Endodermal cell (in vitro differentiated cells): ENCODE measurements at regions not wholly inside any gene's neighbourhood (a gene's known extent, or its start where the extent isn't known, plus 50 kb on each side); places are given as distances from the start of the nearest gene placed in this dataset.

ENCODE experiments used
- DNase-seq: peaks from one replicate; pipeline ENCODE4 v3.0.0-alpha.2; 2017
- H3K27ac ChIP-seq: 2 replicates; pipeline ENCODE4 v1.5.1; 2013; ENCODE audit warnings: mild to moderate bottlenecking, low read depth, low read length, moderate library complexity
- H3K27me3 ChIP-seq: 2 replicates; pipeline ENCODE4 v1.6.1; 2013; ENCODE audit warnings: mild to moderate bottlenecking, low read length, moderate library complexity; ENCODE audit not compliant: insufficient read depth, control insufficient read depth, poor library complexity, severe bottlenecking
- H3K36me3 ChIP-seq: 2 replicates; pipeline ENCODE4 v1.7.0; 2013; ENCODE audit warnings: mild to moderate bottlenecking, low read length, moderate library complexity; ENCODE audit not compliant: control insufficient read depth, insufficient read depth
- H3K4me1 ChIP-seq: one replicate; pipeline ENCODE4 v1.7.0; 2013; ENCODE audit warnings: low read length; ENCODE audit not compliant: control insufficient read depth, insufficient read depth
- H3K4me3 ChIP-seq: 2 replicates; pipeline ENCODE4 v1.5.1; 2013; ENCODE audit warnings: mild to moderate bottlenecking, low read length, moderate library complexity
- H3K9ac ChIP-seq: 2 replicates; pipeline ENCODE4 v1.6.1; 2013; ENCODE audit warnings: mild to moderate bottlenecking, low read length, moderate library complexity; ENCODE audit not compliant: poor library complexity, severe bottlenecking; ENCODE audit errors: extremely low read depth
- H3K9me3 ChIP-seq: 2 replicates; pipeline ENCODE4 v1.6.1; 2013; ENCODE audit warnings: mild to moderate bottlenecking, low read length, moderate library complexity; ENCODE audit not compliant: control insufficient read depth
- H3K27ac Mint-ChIP-seq: 2 replicates; pipeline ENCODE4 v1.8.0; 2020; ENCODE audit warnings: mixed read lengths
- H3K27me3 Mint-ChIP-seq: 2 replicates; pipeline ENCODE4 v1.8.0; 2021; ENCODE audit warnings: mild to moderate bottlenecking, mixed read lengths; ENCODE audit not compliant: insufficient read depth
- H3K36me3 Mint-ChIP-seq: 2 replicates; pipeline ENCODE4 v1.8.0; 2020; ENCODE audit warnings: low read depth, mixed read lengths
- H3K4me1 Mint-ChIP-seq: 2 replicates; pipeline ENCODE4 v1.8.0; 2020; ENCODE audit warnings: mixed read lengths
- H3K4me3 Mint-ChIP-seq: 2 replicates; pipeline ENCODE4 v1.8.0; 2020; ENCODE audit warnings: mild to moderate bottlenecking, moderate library complexity, mixed read lengths
- H3K9me3 Mint-ChIP-seq: 2 replicates; pipeline ENCODE4 v1.8.0; 2020; ENCODE audit warnings: mild to moderate bottlenecking, mixed read lengths
- CTCF ChIP-seq: fragments of 200-600 bp; sonication (generic); conservative IDR thresholded peaks from 2 replicates; pipeline ENCODE4 v1.5.0; 2021; ENCODE audit warnings: antibody characterized with exemption, mild to moderate bottlenecking
- WGBS, 2 experiments: methylation state at CpG; one replicate each; pipeline versions ENCODE4 v1.1.5 to v1.1.7; 2013; ENCODE audit warnings: missing lambda C conversion rate in 2 of 2, mixed read lengths in 1 of 2; ENCODE audit not compliant: insufficient coverage in 1 of 2, insufficient read length in 1 of 2; 5-methylcytosine and 5-hydroxymethylcytosine counted together

DNA sequence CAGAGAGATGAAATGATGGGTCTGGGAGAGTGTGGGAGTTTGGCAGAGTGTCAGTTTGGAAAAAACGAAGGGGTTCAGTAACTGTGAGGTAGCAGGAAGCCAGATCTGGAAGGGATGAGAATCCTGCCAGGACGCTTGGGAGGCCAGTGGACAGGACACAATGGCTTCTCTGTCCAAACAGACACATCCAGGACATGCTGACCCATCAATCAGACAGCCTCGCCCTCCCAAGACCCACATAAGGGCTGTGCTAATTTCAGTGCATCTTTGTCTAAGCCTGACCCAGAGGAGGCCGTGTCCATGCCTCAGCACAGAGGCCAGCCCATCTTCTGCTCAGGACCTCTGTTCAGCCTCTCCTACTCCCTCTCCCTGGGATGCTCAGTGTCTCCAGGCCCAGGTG is 576.5 kb upstream of the B3GAT1 start:
- Histone ChIP-seq H3K9me3 (peaks cover 4% of the 10 kb centered on the region), H3K27ac (no peak overlapping the region), H3K27me3 (no peaks in the 10 kb centered on the region), H3K4me1 (no peaks in the 10 kb centered on the region), H3K9ac (no peak overlapping the region), H3K36me3 (no peaks in the 10 kb centered on the region), H3K4me3 (no peak overlapping the region)
- Mint-ChIP-seq H3K4me3 (no peak overlapping the region), H3K36me3 (no peaks in the 10 kb centered on the region), H3K27ac (no peak overlapping the region), H3K27me3 (no peaks in the 10 kb centered on the region), H3K4me1 (peaks cover 12% of the 10 kb centered on the region), H3K9me3 (no peaks in the 10 kb centered on the region)
- TF ChIP-seq CTCF, result no peak
- 83 to 93% methylated on average over 1 to 4 of the region's 4 CpGs for WGBS, 2 experiments
- DNase-seq, result no peak

DNA sequence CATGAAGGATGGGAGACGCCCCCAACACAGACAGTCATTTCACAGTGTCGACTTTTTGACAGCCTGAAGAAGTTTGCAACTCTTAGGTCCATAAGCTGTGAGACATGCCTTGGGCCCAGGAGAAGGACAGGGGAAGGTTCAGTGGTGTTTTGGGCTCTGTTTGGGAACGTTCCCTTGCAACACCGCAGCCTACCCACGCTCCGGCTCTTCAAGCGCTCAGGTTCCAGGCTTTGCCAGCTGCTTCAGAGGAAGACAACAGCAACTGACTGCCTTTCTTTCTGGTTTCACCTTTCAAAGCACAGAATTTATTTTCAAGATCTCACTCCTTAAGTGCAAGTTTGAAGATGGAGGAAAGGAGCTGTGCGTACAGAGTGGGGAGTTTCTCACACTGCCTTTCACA is 575.8 kb upstream of the B3GAT1 start:
- WGBS, 2 experiments, result 93 to 97% methylated on average over 5 to 8 of the region's 8 CpGs
- Mint-ChIP-seq H3K9me3 (no peaks in the 10 kb centered on the region), H3K36me3 (no peaks in the 10 kb centered on the region), H3K27me3 (no peaks in the 10 kb centered on the region), H3K4me3 (no peak overlapping the region), H3K27ac (no peak overlapping the region), H3K4me1 (peaks cover 6% of the 10 kb centered on the region)
- Histone ChIP-seq H3K27ac (no peak overlapping the region), H3K27me3 (no peaks in the 10 kb centered on the region), H3K4me3 (no peak overlapping the region), H3K36me3 (no peaks in the 10 kb centered on the region), H3K9ac (no peak overlapping the region), H3K4me1 (no peaks in the 10 kb centered on the region), H3K9me3 (peaks cover 4% of the 10 kb centered on the region)
- no peak for DNase-seq
- no peak for TF ChIP-seq CTCF

DNA sequence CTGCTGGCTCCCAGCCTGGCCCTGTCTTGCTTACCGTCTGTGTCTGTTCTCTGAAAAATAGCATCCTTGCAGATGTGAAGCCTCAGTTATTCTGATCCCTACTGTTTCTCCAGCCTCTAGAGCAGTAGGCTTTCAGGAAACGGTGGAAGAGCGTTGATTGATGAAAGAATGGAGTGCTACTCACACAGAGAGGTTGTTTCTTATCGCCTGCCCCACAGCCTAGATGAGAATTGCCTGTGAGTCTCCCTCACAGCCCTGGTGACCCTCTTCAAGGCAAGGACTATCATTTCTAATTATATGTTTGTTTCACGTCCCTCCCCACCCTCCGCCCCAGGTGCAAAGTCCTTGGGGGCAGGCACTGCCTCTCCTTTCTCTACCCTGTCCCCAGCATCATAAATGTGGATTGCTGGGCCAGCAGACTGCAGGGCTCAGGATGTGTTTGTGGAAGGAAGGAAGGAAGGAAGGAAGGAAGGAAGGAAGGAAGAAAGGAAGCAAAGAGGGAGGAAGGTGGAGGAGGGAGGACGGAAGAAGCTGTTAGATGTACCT is 575.3 kb upstream of the B3GAT1 start:
- Histone ChIP-seq H3K27ac (no peak overlapping the region), H3K27me3 (no peaks in the 10 kb centered on the region), H3K4me3 (no peak overlapping the region), H3K36me3 (no peaks in the 10 kb centered on the region), H3K9ac (no peak overlapping the region), H3K4me1 (no peaks in the 10 kb centered on the region), H3K9me3 (peaks cover 4% of the 10 kb centered on the region)
- DNase-seq, result no peak
- 89 to 92% methylated on average over 3 to 7 of the region's 7 CpGs for WGBS, 2 experiments
- Mint-ChIP-seq H3K4me3 (no peak overlapping the region), H3K4me1 (peaks cover under 1% of the 10 kb centered on the region), H3K9me3 (no peaks in the 10 kb centered on the region), H3K36me3 (no peaks in the 10 kb centered on the region), H3K27ac (no peak overlapping the region), H3K27me3 (no peaks in the 10 kb centered on the region)
- no peak for TF ChIP-seq CTCF
